Astrocyte of the hippocampus (primary cell): ENCODE measurements at regions not wholly inside any gene's neighbourhood (a gene's known extent, or its start where the extent isn't known, plus 50 kb on each side); places are given as distances from the start of the nearest gene placed in this dataset.

ENCODE experiments used
- DNase-seq: peaks from one replicate; pipeline ENCODE4 v3.0.0; 2011; ENCODE audit warnings: low read depth, low spot score

- DNase-seq: no peak
Measured at GRCh38 chr17:83144421-83145357, 65.3 kb downstream of the METRNL start.

GRCh38 chr17:83145358-83145738, 65.9 kb downstream of the METRNL start:
- DNase-seq: no peak

GRCh38 chr17:83145831-83146230, 66.4 kb downstream of the METRNL start:
- DNase-seq: no peak

- no peak for DNase-seq
Measured at GRCh38 chr17:83146347-83146746, 66.9 kb downstream of the METRNL start.

GRCh38 chr17:83147280-83147679, 67.9 kb downstream of the METRNL start:
- no peak for DNase-seq

GRCh38 chr17:83148317-83149028, 69.1 kb downstream of the METRNL start:
- DNase-seq: no peak

- DNase-seq: no peak
Measured at GRCh38 chr17:83149029-83149725, 69.8 kb downstream of the METRNL start.

- DNase-seq: no peak
Measured at GRCh38 chr17:83149761-83150251, 70.4 kb downstream of the METRNL start.

- no peak for DNase-seq
Measured at GRCh38 chr17:83150369-83151055, 71.1 kb downstream of the METRNL start.

GRCh38 chr17:83151056-83151441, 71.6 kb downstream of the METRNL start:
- DNase-seq: no peak

- peak; percentile 46 for DNase-seq
Measured at GRCh38 chr17:83151442-83152226, 72.2 kb downstream of the METRNL start.

GRCh38 chr17:83152227-83152744, 72.9 kb downstream of the METRNL start:
- DNase-seq: no peak

- DNase-seq: no peak
Measured at GRCh38 chr17:83152745-83153611, 73.6 kb downstream of the METRNL start.

- no peak for DNase-seq
Measured at GRCh38 chr17:83153681-83154310, 74.4 kb downstream of the METRNL start.

- DNase-seq: no peak
Measured at GRCh38 chr17:83154311-83155127, 75.1 kb downstream of the METRNL start.

GRCh38 chr17:83155128-83156121, 76.0 kb downstream of the METRNL start:
- no peak for DNase-seq

GRCh38 chr17:83156408-83156807, 77.0 kb downstream of the METRNL start:
- DNase-seq: no peak
